SK-MEL-5 (cell line): ENCODE measurements at regions not wholly inside any gene's neighbourhood (a gene's known extent, or its start where the extent isn't known, plus 50 kb on each side); places are given as distances from the start of the nearest gene placed in this dataset.

Experiments
- DNase-seq: peaks from one replicate; pipeline ENCODE4 v3.0.0-alpha.2; 2016; ENCODE audit warnings: low read depth, low spot score
- in situ Hi-C: cut with HindIII; loops from 2 replicates; pipeline ENCODE4 v1.10.0; 2016; ENCODE audit warnings: low sequenced_read_pairs, high pct_unique_total_duplicates, low pct_unique_long_range_greater_than_20kb

GRCh38 chr5:133682451-133682850 is 70.1 kb upstream of the FSTL4 start:
- DNase-seq, result no peak
- in situ Hi-C loops, result no loop called here

GRCh38 chr5:133681896-133682295 is 69.6 kb upstream of the FSTL4 start:
- DNase-seq, result no peak
- in situ Hi-C loops, result no loop called here

GRCh38 chr5:133680830-133681565 is 68.7 kb upstream of the FSTL4 start:
- DNase-seq, result no peak

DNA sequence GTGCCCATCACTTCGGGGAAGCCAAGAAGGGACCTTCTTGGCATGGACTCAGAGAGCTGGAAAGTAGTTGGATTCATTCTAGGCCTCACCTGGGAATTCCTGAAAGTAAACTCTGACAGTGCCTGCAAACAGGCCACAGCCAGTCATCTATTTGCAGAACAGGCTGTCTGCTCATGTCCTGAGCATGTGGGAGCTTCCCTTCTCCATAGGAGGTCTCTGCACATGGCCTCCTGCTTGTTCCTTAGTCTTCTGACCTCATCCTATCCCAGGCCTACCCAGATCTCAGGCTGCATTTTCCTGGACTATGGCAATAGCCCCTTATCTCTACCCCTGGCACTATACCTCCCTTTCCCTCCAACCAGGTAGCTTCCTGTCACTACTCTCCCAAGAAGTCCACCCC is 67.2 kb upstream of the FSTL4 start:
- DNase-seq, result no peak
- in situ Hi-C loops, result no loop called here

More at GRCh38 chr5:133680830-133681565, 68.7 kb upstream of the FSTL4 start:
- in situ Hi-C loops, result no loop called here

DNA sequence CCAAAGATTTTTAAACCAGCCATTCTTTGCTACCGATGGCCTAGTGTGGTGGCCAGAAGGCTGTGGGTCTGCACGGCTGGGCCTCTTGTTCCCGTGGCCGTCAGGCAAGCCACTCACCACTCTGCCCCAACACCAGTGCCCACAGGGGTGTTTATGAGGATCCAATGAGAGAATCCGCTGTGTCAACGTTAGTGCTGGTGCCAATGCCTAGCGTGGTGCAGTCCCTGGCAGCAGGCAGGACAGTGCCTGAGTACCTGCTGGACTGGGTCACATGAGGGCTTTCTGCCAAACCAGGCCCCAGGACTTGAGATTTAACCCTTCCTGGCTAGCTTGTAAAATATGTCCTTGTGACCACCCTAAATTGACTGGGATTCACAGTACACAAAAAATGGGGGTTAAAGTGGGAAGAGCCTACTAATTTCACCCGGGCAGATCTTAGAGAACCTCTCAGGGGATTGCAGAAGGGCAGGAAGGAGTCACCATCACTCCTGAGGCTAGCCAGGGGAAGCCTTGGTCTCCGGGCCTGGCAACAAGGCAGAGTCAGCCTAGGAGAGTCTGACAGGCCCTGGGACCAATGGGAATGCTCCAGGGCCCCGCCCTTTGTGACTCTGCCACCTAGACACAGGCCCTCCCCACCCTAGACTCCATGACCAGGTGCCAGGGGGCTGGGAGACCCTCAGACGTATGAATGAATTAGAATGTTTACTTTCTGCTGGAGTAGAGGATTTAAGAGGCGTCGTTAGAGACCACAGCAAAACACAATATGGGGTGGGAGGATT is 63.2 kb upstream of the FSTL4 start:
- in situ Hi-C loops, result no loop called here
- no peak for DNase-seq

- no peak for DNase-seq
- in situ Hi-C loops, result no loop called here
Measured at GRCh38 chr5:133670336-133670735, 58.0 kb upstream of the FSTL4 start.

DNA sequence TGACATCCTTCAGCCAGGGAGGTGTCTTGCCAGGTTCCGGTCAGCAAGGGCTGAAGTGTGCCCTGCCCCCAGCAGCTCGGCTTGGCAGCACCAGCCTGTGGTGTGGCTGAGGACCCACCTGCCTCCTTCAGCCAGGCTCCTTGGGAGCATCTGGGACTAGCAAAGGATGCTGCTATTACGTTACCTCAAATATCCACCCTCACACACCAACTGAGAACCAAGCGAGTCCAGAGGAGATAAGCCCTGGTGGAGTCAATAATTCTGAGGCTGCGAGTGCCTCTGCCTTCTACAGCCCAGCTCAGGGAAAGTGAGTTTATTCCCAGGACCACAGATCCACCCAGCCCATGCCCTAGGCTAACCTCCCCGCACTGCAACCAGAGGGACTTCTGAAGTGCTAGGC is 57.1 kb upstream of the FSTL4 start:
- in situ Hi-C loops, result no loop called here

DNA sequence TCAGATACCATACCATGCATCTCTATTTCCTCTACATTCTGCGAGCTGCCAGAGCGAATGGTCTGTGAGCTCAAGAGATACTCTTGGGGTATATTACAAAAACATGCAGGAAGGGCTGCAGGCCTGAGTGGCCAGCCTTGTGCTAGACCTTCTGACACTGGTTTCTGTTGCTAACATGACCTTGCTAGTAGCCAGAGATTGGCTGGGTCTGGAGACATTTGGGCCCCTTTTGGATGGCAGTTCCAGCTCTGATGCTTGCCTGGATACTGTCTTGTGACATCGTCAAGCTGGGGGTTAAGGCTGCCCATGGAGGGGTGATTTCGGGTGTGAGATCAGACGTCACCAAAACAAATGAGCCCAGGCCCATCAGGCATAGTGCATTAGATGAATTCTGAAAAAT is 56.1 kb upstream of the FSTL4 start:
- in situ Hi-C loops, result no loop called here
- DNase-seq, result no peak

More for the DNA sequence above, 57.1 kb upstream of the FSTL4 start:
- DNase-seq, result no peak

- in situ Hi-C loops, result no loop called here
- DNase-seq, result no peak
Measured at GRCh38 chr5:133667217-133667616, 54.9 kb upstream of the FSTL4 start.

GRCh38 chr5:133665571-133665970 is 53.2 kb upstream of the FSTL4 start:
- no peak for DNase-seq
- in situ Hi-C loops, result no loop called here

- DNase-seq, result peak; percentile 20
- in situ Hi-C loops, result no loop called here
Measured at GRCh38 chr5:133664422-133664821, 52.1 kb upstream of the FSTL4 start.

GRCh38 chr5:133663397-133664054 is 51.2 kb upstream of the FSTL4 start:
- in situ Hi-C loops, result no loop called here
- DNase-seq, result no peak

DNA sequence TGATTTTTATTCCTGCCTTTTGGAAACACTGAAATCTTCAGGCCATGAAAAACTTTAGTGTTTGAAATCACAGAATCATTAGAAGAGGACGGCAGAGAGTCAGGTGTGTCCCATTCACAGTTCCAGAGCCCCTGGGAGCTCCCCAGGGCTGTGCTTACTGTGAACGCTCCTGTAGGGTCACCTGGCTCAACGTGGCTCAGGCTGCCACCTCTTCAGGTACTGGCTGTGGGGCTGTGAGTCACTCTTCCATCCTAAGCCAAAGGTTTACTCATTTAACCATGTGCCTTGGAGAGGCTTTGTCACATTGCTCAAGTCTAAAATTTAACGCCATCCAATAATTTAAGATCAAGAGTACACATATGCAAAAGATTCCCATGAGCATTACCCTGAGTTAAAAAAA is 50.2 kb upstream of the FSTL4 start:
- in situ Hi-C loops, result no loop called here
- no peak for DNase-seq
